ENCODE measurements at regions not wholly inside any gene's neighbourhood (a gene's known extent, or its start where the extent isn't known, plus 50 kb on each side); places are given as distances from the start of the nearest gene placed in this dataset.
A peak's percentile ranks its signal among the peaks of the same experiment; 100 is the strongest.

GRCh38 chr18:39072970-39073369 is 1507.4 kb upstream of the CELF4 start:
- no peak for DNase-seq

DNA sequence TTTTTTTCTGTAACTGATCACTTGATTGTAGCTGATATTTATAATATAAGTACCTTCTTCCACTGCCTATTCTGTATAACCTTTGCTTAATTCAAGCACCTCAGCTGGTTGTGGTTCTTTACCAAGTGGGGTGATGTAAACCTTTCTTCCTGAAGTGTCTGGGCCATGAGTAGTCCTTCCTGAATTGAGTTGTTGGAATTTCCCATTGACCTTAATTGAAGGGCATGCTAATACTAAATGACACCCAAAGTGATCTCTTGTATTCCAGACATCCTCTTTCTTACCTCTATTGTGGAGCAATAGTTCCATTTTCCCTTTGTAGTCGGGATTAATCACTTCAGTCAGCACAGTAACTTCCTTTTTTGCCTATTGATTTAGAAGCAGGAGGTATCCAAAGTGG is 1496.8 kb upstream of the CELF4 start:
- DNase-seq: no peak

DNA sequence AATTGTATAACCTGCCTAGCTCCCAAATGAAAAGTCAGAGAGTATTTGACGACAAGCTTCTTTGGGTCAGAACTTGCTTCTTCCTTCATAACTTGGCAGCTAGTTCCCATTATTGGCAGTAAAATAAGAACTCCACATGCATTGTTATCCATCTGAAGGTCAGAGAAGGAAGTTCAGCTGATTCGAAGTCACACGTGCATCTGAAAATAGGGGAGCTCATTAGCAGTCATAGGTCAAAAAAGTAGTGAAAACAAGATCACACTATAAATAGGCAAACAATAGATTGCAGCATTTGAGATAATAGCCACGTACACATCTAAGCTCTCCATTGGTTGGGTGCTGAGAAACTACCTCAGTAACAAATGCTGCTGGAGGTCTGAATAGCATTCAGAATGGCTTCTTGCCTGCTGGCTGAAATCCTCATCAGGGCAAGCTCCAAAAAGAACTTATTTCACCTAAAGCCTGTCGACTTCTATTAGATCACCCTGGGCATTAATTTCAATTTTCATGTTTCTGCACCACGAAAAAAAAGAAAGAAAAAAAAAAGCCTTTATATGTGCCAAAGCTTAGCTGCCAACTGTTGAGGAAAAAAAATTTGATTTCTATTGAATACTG is 1492.9 kb upstream of the CELF4 start:
- DNase-seq: no peak

GRCh38 chr18:39057423-39058064 is 1491.9 kb upstream of the CELF4 start:
- DNase-seq: no peak

- DNase-seq: no peak
Observed at GRCh38 chr18:39053571-39053970, 1488.0 kb upstream of the CELF4 start.

DNA sequence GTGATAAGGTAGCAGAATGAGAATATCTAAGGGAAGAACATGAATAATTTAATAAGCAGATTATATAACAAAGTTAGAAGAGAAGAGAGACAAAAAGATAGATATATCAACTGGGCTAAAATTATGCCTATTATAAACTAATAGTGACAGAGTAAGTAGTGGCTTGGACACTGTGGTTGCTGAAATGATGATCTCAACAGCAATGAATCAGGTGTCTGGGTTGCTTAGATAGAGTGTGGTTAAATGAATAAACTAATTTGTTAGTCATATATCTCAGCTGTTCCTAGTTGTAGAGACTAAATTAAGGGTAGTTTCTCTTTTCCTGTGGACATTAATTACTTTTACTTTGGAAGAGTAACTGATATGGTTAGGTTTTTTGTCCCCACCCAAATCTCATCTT is 1485.4 kb upstream of the CELF4 start:
- no peak for DNase-seq

DNA sequence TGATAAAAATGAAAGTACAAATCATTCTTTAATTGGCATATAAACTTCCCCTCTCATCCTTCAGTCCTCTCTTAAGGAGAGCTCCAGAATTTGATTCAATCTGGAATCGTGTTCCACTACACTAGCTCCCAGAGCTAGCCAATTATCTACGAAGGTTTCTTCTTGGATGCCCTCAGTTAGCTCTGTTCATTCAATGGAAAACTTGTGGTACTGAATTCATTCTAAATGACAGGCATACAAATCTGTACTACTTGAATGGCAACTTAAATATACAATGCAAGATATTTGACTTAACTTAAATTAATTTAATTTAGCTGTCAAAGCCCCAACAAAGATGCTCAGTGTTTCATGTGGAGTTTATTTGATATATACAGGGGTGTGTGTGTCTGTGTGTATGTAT is 1474.2 kb upstream of the CELF4 start:
- DNase-seq: no peak

DNA sequence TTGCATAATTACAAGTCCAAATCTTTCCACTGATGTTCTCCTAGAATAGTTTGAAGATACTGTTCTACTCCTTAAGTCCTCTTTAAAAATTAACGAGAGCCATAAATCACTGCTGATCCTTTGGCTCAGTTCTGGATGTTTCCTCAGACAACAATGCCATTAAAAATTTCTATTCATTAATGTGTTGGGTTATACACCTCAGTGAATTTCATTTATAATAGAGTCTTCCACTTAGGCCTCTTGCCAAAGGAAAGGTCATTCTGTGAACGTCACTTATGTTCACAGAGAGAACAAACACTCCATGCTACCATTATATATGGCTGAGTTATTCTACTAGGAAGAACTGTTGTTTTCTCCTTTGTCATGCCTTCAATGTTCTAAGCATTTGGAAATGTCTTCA is 1472.3 kb upstream of the CELF4 start:
- no peak for DNase-seq

GRCh38 chr18:39033312-39033711 is 1467.7 kb upstream of the CELF4 start:
- DNase-seq: no peak

- DNase-seq: no peak
Observed at GRCh38 chr18:39031647-39032046, 1466.0 kb upstream of the CELF4 start.

DNA sequence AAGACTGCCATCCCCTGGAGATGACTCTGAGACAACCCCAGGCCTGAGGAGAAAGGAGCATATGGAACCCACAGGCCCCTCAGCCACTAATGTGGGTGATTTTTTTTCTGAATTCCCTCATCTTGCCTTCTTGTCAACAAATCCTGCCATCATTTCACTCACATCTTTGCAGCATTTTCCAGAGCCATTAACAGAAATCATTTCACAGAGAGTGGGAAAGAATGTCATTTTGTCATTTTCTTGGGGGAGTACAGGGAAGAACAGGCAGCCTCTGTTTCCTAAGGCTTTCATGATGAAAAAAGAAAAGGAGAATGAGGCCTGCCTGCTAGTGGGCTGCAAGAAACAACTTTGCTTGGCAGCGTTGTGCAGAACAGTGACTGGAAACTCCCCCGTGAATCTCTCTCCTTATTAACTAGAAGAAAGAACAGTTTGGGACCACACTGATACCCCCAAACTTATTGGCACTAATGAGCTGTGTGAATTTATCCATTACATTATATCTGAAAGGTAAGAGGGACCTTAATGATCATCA is 1464.6 kb upstream of the CELF4 start:
- no peak for DNase-seq

- no peak for DNase-seq
Observed at GRCh38 chr18:39025531-39025930, 1459.9 kb upstream of the CELF4 start.

- DNase-seq: no peak
Observed at GRCh38 chr18:39019989-39020388, 1454.4 kb upstream of the CELF4 start.

DNA sequence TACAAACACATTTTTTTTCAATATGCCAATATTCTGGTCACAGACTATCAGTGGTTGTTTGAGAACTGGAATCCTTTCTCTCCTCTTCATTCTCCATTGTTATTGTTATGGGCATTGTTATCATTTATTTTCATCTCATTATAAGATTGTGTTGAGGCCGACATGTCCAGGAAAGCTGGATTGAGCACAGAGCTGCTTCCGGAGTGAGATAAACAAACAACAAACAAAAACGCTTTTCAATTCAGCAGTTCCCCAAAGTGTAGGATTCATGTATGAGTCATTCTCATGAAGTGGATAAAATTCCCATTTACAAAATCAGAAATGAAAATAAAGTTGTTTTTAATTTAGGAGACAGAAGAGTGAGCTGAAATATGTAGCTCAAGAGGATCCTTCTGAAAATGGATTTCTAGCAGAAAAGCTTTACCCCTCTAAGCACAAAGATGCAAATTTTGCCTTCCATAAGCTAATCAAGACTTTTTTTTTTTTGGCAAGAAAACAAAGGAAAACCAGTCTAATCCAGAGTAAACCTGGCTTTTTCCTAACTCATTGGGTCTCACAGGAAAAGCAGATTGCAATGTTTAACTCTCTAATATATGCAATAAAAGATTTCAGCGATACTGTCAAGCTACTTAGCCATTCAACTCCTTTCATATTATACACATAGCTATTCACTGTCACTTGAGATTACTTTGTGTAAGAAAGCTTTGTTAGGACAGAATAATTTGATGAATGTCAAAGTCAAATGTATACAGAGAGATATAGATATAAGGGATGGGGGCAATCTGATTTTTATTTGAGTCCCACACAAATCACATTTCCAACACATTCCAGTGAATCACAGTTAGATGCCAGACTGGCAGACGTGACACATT is 1441.7 kb upstream of the CELF4 start:
- no peak for DNase-seq

- no peak for DNase-seq
Observed at GRCh38 chr18:38996056-38996455, 1430.5 kb upstream of the CELF4 start.

DNA sequence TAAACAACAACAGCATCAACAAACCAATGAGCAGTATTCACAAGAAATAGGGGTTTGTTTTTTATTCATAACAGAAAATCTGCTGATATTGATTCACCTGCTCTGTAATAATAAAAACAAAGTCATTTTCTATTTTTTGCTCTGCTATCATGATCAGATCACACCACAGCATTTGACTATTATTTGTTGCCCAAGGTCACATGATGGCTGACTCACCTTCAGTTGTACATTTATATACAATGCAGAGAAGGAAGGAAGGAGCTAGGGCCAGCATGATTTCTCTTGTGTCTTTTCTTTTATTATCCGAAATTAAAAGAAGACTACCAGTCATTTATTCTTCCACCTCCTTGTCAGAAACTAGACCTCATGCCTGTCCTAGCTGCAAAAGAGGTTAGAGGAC is 1427.7 kb upstream of the CELF4 start:
- no peak for DNase-seq

GRCh38 chr18:38984968-38985367 is 1419.4 kb upstream of the CELF4 start:
- no peak for DNase-seq

DNA sequence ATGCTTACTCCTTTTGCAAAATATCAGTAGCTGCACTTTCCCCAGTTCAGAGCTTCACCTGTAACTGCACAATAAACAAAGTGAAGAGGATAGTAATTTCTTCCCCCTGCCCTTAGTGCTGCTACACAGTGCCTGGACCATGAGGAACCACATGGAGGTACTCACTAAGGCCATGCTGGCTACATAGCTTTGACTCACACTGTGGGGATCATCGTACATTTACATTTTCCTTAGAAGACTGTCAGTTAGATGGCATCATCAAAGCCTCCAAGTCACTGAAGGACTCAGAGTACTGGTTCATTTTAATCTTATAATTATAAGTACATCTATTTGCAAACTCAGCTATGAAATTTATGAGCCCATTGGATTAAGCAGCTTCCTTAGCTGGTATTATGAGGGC is 1416.5 kb upstream of the CELF4 start:
- DNase-seq: no peak

DNA sequence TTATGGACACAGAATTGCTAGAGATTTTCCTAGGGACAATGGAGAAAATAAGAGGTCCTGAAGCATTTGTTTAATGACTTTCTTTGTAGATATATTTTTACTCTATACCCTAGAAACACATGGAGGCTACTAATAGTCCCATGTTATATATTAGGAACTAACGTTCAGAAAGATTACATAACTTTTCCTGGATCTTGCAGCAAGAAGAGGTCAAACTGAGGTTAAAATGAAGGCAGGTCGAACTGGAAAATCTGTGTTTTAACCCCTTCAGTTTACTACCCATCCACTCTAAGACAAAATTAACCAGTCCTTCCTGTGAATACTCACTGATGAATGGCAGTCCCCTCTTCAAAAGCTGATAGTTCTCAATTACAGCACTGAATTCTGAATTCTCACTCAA is 1415.8 kb upstream of the CELF4 start:
- DNase-seq: peak; percentile 21 to 35

DNA sequence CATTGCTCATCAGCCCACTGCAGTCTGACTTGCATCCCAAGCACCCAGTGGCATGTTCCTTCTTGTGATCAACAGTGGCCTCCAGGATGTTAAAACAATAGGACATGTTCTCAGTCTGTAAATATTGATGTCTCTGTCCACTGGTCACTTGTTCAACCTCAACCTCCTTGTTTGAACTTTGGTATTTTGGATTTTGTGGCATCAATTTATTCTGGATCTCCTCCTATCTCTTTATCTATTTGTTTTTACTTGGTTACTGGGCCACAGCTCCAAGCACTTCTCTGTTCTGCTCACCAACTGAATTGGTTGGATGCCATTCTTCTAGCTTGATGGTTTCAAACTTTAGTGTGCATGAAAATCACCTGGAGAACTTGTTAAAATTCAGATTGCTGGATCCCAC is 1414.8 kb upstream of the CELF4 start:
- no peak for DNase-seq

DNA sequence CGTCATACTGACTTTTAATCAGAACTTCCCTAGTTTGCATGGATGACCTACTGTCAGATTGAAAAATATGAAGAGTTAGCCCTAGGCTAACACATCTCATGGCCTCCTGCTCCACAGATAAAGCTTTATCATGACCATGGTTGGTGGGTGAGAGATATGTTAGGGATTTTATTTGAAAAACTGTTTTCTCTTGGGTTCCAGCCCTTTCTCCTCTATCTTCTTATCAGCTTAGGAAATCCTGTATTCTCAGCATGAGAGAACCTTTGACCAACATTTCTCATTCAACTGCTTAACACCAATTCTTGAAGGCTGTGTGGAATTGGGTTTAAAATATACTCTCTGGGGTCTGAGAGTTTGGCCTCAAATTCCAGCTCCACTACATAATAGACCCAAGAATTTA is 1407.0 kb upstream of the CELF4 start:
- DNase-seq: no peak

GRCh38 chr18:38971881-38972280 is 1406.3 kb upstream of the CELF4 start:
- no peak for DNase-seq

- DNase-seq: no peak
Observed at GRCh38 chr18:38966841-38967240, 1401.2 kb upstream of the CELF4 start.

Measured in inflammatory macrophage treated with lipopolysaccharide for 1 hour (primary cell).